Transverse colon (tissue), 4 donors: ENCODE measurements at regions not wholly inside any gene's neighbourhood (a gene's known extent, or its start where the extent isn't known, plus 50 kb on each side); places are given as distances from the start of the nearest gene placed in this dataset.

Experiments used
- DNase-seq: peaks from one replicate; pipeline ENCODE4 v3.0.0-alpha.2; 2019
- H3K27ac ChIP-seq, 4 donors: fragments of 200-600 bp; sonication (generic); 2 replicates each; pipeline ENCODE4 v1.5.1; 2016 to 2018; ENCODE audit warnings: inconsistent platforms in 4 of 4
- H3K27me3 ChIP-seq: fragments of 200-600 bp; sonication (generic); 2 replicates; pipeline ENCODE4 v1.5.1; 2017; ENCODE audit warnings: inconsistent platforms
- H3K36me3 ChIP-seq, 4 donors: fragments of 200-600 bp; sonication (generic); 2 replicates each; pipeline ENCODE4 v1.5.1; 2017 to 2019; ENCODE audit warnings: inconsistent platforms in 4 of 4
- H3K4me1 ChIP-seq, 4 donors: fragments of 200-600 bp; sonication (generic); 2 replicates each; pipeline ENCODE4 v1.5.1; 2017 to 2020; ENCODE audit warnings: inconsistent platforms in 4 of 4
- H3K4me3 ChIP-seq, 4 donors: fragments of 200-600 bp; sonication (generic); 1 replicate in 1 of 4; 2 replicates in 3 of 4; pipeline versions ENCODE4 v1.5.1 to v1.6.1; 2017 to 2019; ENCODE audit warnings: inconsistent platforms in 4 of 4
- H3K9me3 ChIP-seq, 2 donors: fragments of 200-600 bp; sonication (generic); 2 replicates each; pipeline ENCODE4 v1.5.1; 2017 to 2019; ENCODE audit warnings: inconsistent platforms in 2 of 2
- CTCF ChIP-seq, 5 experiments: fragments of 200-600 bp in 3 of 5; fragments of 450-650 bp in 2 of 5; sonication (generic) in 3 of 5; IDR thresholded peaks; 1 replicate in 2 of 5; 2 replicates in 3 of 5; pipeline ENCODE4 v1.5.1; 2016 to 2017; ENCODE audit warnings: antibody characterized with exemption in 5 of 5, inconsistent platforms in 3 of 5, mild to moderate bottlenecking in 2 of 5, moderate library complexity in 1 of 5
- EP300 ChIP-seq: sonication (generic); formaldehyde crosslinking; IDR thresholded peaks from one replicate; pipeline ENCODE4 v1.6.1; 2017; ENCODE audit warnings: antibody characterized with exemption, low read depth
- POLR2A ChIP-seq: fragments of 450-650 bp; IDR thresholded peaks from one replicate; pipeline ENCODE4 v1.6.1; 2016; ENCODE audit warnings: antibody characterized with exemption, mild to moderate bottlenecking, moderate library complexity
- POLR2AphosphoS5 ChIP-seq, 3 donors: sonication (generic); formaldehyde crosslinking; IDR thresholded peaks; one replicate each; pipeline ENCODE4 v1.6.1; 2016; ENCODE audit warnings: antibody characterized with exemption in 3 of 3
- WGBS, 2 donors: methylation state at CpG; one replicate each; pipeline ENCODE4 v1.1.5; 2018; ENCODE audit warnings: low coverage in 1 of 2; 5-methylcytosine and 5-hydroxymethylcytosine counted together
- in situ Hi-C, 4 donors: fragments of 200-750 bp; cut with MboI; loops; one replicate each; pipeline versions ENCODE4 v1.15.0 to v1.15.1; 2017; ENCODE audit warnings: low sequenced_read_pairs in 3 of 4, low pct_ligation_motif_present in 1 of 4, low pct_unique_long_range_greater_than_20kb in 1 of 4
- intact Hi-C: fragments of 100-400 bp; cut with DNase I; formaldehyde crosslinking; loops from one replicate; pipeline ENCODE4 v1.15.1; 2023; ENCODE audit warnings: low total_unique reads

- DNase-seq, result no peak
- Histone ChIP-seq H3K4me1 (peaks cover 0 to 4% (median 3%) of the 10 kb centered on the region in 4 donors), H3K36me3 (no peaks in the 10 kb centered on the region), H3K9me3 (no peaks in the 10 kb centered on the region), H3K27ac (peak overlapping the region; percentile 33 to 73 (median 65)), H3K27me3 (no peaks in the 10 kb centered on the region), H3K4me3 (no peak overlapping the region)
- intact Hi-C loops (no loop called here), in situ Hi-C loops (no loop called here)
- TF ChIP-seq POLR2A, result no peak
- no peak for TF ChIP-seq POLR2AphosphoS5 (IDR thresholded peaks at IDR 0.05)
- no peak for TF ChIP-seq EP300
- no peak for TF ChIP-seq CTCF (IDR thresholded peaks at IDR 0.05)
- 80 to 83% methylated on average over 1 to 2 of the region's 2 CpGs for WGBS, 2 donors
Observed at GRCh38 chr2:120469426-120469825, 123.5 kb downstream of the INHBB start.

DNA sequence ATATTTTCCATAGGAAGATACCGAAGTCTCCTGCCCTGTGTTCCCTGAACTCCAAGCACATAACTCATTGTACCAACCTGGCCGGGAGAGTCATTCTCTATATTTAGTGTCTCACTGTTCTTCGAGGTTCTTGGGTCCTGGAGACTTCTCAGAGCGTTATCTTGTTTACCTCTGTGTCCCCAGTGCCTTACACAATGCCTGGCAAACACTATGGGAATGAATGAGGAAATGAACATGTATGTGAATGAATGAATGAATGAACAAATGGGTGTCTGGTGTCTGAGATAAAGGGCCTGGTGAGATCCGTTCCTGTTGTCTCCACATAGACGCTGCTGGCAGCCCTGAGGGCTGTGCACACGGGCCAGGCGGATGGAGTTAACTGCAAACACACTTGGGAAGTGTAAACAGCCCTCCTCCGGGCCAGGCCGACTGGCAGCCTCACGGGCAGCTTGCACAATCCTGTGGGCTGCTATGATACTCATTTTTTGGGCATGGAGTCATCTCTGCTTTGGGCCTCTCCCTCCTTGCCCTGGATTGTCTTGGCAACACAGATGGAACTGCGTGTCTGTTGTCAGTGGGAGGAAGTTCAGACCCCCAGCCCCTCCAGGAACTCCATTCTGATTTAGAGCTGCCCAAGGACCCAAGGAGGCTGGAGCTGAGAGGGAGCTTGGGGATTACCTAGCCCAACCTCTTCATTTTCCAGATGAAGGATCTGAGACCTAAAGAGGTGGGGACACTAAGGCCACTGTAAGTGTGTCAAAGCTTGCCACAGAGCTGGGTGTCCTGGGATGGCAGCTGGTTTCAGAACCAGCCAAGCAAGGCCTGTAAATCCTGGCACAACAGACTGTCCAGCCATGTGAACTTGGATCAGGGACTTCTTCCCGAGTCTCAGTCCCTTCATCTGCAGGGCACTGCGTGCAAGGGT lies 124.4 kb downstream of the INHBB start:
- Histone ChIP-seq H3K27ac (peak overlapping the region; percentile 33 to 73 (median 65)), H3K4me1 (peaks cover 0 to 4% (median 3%) of the 10 kb centered on the region in 4 donors), H3K27me3 (no peaks in the 10 kb centered on the region), H3K36me3 (no peaks in the 10 kb centered on the region), H3K9me3 (no peaks in the 10 kb centered on the region), H3K4me3 (no peak overlapping the region)
- peak; percentile 56 for DNase-seq
- intact Hi-C loops, result no loop called here
- TF ChIP-seq POLR2AphosphoS5 (IDR thresholded peaks at IDR 0.05) (peak in 2 of 3 donors; percentile 43 to 45), EP300 (no peak)
- in situ Hi-C loops, result no loop called here
- 26 to 62% methylated on average over 2 to 14 of the region's 14 CpGs for WGBS, 2 donors

GRCh38 chr2:120471166-120471565 lies 125.2 kb downstream of the INHBB start:
- peak overlapping the region in 2 of 4 donors; percentile 61 to 69 for H3K27ac ChIP-seq
- H3K4me1 ChIP-seq, result peaks cover 0 to 4% (median 3%) of the 10 kb centered on the region in 4 donors
- no peak for DNase-seq
- 84% methylated on average over 5 of the region's 5 CpGs; no CpG with 5 or more reads in 1 of the 2 donors for WGBS, 2 donors
- H3K27me3 ChIP-seq, result no peaks in the 10 kb centered on the region
- intact Hi-C loops (no loop called here), in situ Hi-C loops (no loop called here)
- H3K9me3 ChIP-seq, result no peaks in the 10 kb centered on the region
- H3K36me3 ChIP-seq, result no peaks in the 10 kb centered on the region
- no peak overlapping the region for H3K4me3 ChIP-seq
- TF ChIP-seq CTCF (IDR thresholded peaks at IDR 0.05) (no peak), POLR2AphosphoS5 (IDR thresholded peaks at IDR 0.05) (no peak), EP300 (no peak), POLR2A (no peak)

- Histone ChIP-seq H3K9me3 (no peaks in the 10 kb centered on the region), H3K36me3 (no peaks in the 10 kb centered on the region), H3K27me3 (no peaks in the 10 kb centered on the region), H3K27ac (no peak overlapping the region), H3K4me3 (no peak overlapping the region), H3K4me1 (peaks cover 0 to 4% (median 3%) of the 10 kb centered on the region in 4 donors)
- DNase-seq, result no peak
- TF ChIP-seq POLR2AphosphoS5 (IDR thresholded peaks at IDR 0.05) (no peak), POLR2A (no peak), EP300 (no peak), CTCF (IDR thresholded peaks at IDR 0.05) (no peak)
- in situ Hi-C loops (no loop called here), intact Hi-C loops (no loop called here)
- WGBS, 2 donors, result 29 to 75% methylated on average over 2 of the region's 2 CpGs
Observed at GRCh38 chr2:120472031-120472430, 126.1 kb downstream of the INHBB start.
